Keratinocyte (primary cell): ENCODE measurements at regions not wholly inside any gene's neighbourhood (a gene's known extent, or its start where the extent isn't known, plus 50 kb on each side); places are given as distances from the start of the nearest gene placed in this dataset.
"Not testable (repeated sequence)": the region's sequence is repeated elsewhere in the genome, so short reads cannot be mapped to it uniquely, and the experiment has no call there.

Source experiments
- DNase-seq: peaks from one replicate; pipeline ENCODE4 v3.0.0-alpha.2; 2011; ENCODE audit warnings: low read depth, missing footprints, low spot score
- FAIRE-seq: peaks from 2 replicates; lab custom pipeline; 2011; peaks lifted over from hg19 to GRCh38; lab: Jason Lieb, UNC
- H2AFZ ChIP-seq: 2 replicates; pipeline ENCODE4 v1.6.0; 2012; ENCODE audit warnings: low read length, control low read depth, inconsistent platforms; ENCODE audit not compliant: control insufficient read depth
- H3K27ac ChIP-seq: 2 replicates; pipeline ENCODE4 v1.5.1; 2011; ENCODE audit warnings: low read length; ENCODE audit not compliant: control insufficient read depth, insufficient read depth
- H3K27me3 ChIP-seq: 3 replicates; pipeline ENCODE4 v1.6.0; 2011; ENCODE audit warnings: low read length; ENCODE audit not compliant: control insufficient read depth, insufficient read depth; ENCODE audit errors: extremely low read depth
- H3K36me3 ChIP-seq, 2 experiments: 2 replicates in 1 of 2; 3 replicates in 1 of 2; pipeline ENCODE4 v1.5.1; 2011; ENCODE audit warnings: low read length in 2 of 2, mild to moderate bottlenecking in 1 of 2; ENCODE audit not compliant: control insufficient read depth in 2 of 2, insufficient read depth in 2 of 2; ENCODE audit errors: extremely low read depth in 1 of 2
- H3K4me1 ChIP-seq: 3 replicates; pipeline ENCODE4 v1.5.1; 2011; ENCODE audit warnings: low read length; ENCODE audit not compliant: control insufficient read depth, insufficient read depth; ENCODE audit errors: extremely low read depth
- H3K4me2 ChIP-seq: 3 replicates; pipeline ENCODE4 v1.6.0; 2011; ENCODE audit warnings: low read depth, low read length; ENCODE audit not compliant: control insufficient read depth, insufficient read depth; ENCODE audit errors: extremely low read depth
- H3K4me3 ChIP-seq, 3 experiments: fragments of 200-600 bp in 1 of 3; sonication (generic) in 1 of 3; 2 replicates in 2 of 3; 3 replicates in 1 of 3; pipeline ENCODE4 v1.5.1; 2011 to 2016; ENCODE audit warnings: low read length in 3 of 3, mild to moderate bottlenecking in 3 of 3, control low read depth in 2 of 3, inconsistent platforms in 1 of 3, low read depth in 1 of 3, mixed read lengths in 1 of 3, mixed run types in 1 of 3, moderate library complexity in 1 of 3; ENCODE audit not compliant: control insufficient read depth in 2 of 3, insufficient read depth in 2 of 3; ENCODE audit errors: extremely low read depth in 1 of 3
- H3K79me2 ChIP-seq: 2 replicates; pipeline ENCODE4 v1.6.0; 2012; ENCODE audit warnings: low read length; ENCODE audit not compliant: control insufficient read depth, insufficient read depth
- H3K9ac ChIP-seq: 3 replicates; pipeline ENCODE4 v1.6.0; 2011; ENCODE audit warnings: low read length; ENCODE audit not compliant: control insufficient read depth, insufficient read depth; ENCODE audit errors: extremely low read depth
- H3K9me1 ChIP-seq: 3 replicates; pipeline ENCODE4 v1.6.0; 2011; ENCODE audit warnings: low read length; ENCODE audit not compliant: control insufficient read depth, insufficient read depth; ENCODE audit errors: extremely low read depth
- H3K9me3 ChIP-seq: 2 replicates; pipeline ENCODE4 v1.5.1; 2012; ENCODE audit warnings: low read depth, low read length; ENCODE audit not compliant: control insufficient read depth
- H4K20me1 ChIP-seq: 3 replicates; pipeline ENCODE4 v1.6.0; 2011; ENCODE audit warnings: low read length; ENCODE audit not compliant: control insufficient read depth, insufficient read depth; ENCODE audit errors: extremely low read depth
- CTCF ChIP-seq, 3 experiments: IDR thresholded peaks in 1 of 3; conservative IDR thresholded peaks in 1 of 3; optimal IDR thresholded peaks in 1 of 3; 2 replicates in 2 of 3; 3 replicates in 1 of 3; pipeline versions ENCODE3 to v1.5.1; 2011; ENCODE audit warnings: low read length in 3 of 3, mild to moderate bottlenecking in 3 of 3, moderate library complexity in 2 of 3, control low read depth in 1 of 3, inconsistent platforms in 1 of 3; ENCODE audit not compliant: insufficient read depth in 2 of 3; ENCODE audit errors: extremely low read depth in 1 of 3
- EZH2 ChIP-seq: IDR thresholded peaks from one replicate; pipeline ENCODE4 v1.6.1; 2012; ENCODE audit warnings: inconsistent platforms, mild to moderate bottlenecking, low read length, moderate library complexity
- dilution Hi-C: fragments of 300-500 bp; cut with MboI; formaldehyde crosslinking; loops from one replicate; pipeline ENCODE4 v1.7.0; 2020; ENCODE audit warnings: low sequenced_read_pairs; ENCODE audit not compliant: extremely low pct_ligation_motif_present

- H3K27ac ChIP-seq, result no peak overlapping the region
- H3K4me1 ChIP-seq, result no peaks in the 10 kb centered on the region
- TF ChIP-seq EZH2 (no peak), CTCF (optimal IDR thresholded peaks at IDR 0.05 in 1 of 3, IDR thresholded peaks at IDR 0.05 in 1 of 3, conservative IDR thresholded peaks at IDR 0.05 in 1 of 3; ENCODE audit: extremely low read depth in 1 of 3, insufficient read depth in 2 of 3, low read length in 3 of 3) (no peak)
- H3K9ac ChIP-seq, result no peak overlapping the region
- no peaks in the 10 kb centered on the region for H4K20me1 ChIP-seq
- H3K79me2 ChIP-seq, result no peaks in the 10 kb centered on the region
- no peak for FAIRE-seq
- DNase-seq, result no peak
- no peak overlapping the region for H3K4me2 ChIP-seq
- no peaks in the 10 kb centered on the region for H3K9me3 ChIP-seq
- no peaks in the 10 kb centered on the region for H3K36me3 ChIP-seq
- no peak overlapping the region for H2AFZ ChIP-seq
- dilution Hi-C loops, result no loop called here
- H3K9me1 ChIP-seq, result no peaks in the 10 kb centered on the region
- H3K27me3 ChIP-seq, result no peaks in the 10 kb centered on the region
- no peak overlapping the region for H3K4me3 ChIP-seq
Measured at GRCh38 chr2:113342650-113343049, 63.9 kb upstream of the PAX8 start.

GRCh38 chr2:113341870-113342253 is 63.1 kb upstream of the PAX8 start:
- H3K4me2 ChIP-seq, dilution Hi-C loops, FAIRE-seq, H3K4me1 ChIP-seq, H3K27me3 ChIP-seq, H3K36me3 ChIP-seq, H3K27ac ChIP-seq, H2AFZ ChIP-seq, DNase-seq, H4K20me1 ChIP-seq, H3K79me2 ChIP-seq, H3K4me3 ChIP-seq, H3K9me1 ChIP-seq, H3K9ac ChIP-seq, H3K9me3 ChIP-seq: not testable (repeated sequence)

- no peak for TF ChIP-seq EZH2
- TF ChIP-seq CTCF (optimal IDR thresholded peaks at IDR 0.05 in 1 of 3, IDR thresholded peaks at IDR 0.05 in 1 of 3, conservative IDR thresholded peaks at IDR 0.05 in 1 of 3; ENCODE audit: extremely low read depth in 1 of 3, insufficient read depth in 2 of 3, low read length in 3 of 3), result no peak
- no peaks in the 10 kb centered on the region for H3K9me1 ChIP-seq
- H4K20me1 ChIP-seq, result no peaks in the 10 kb centered on the region
- H3K79me2 ChIP-seq, result no peaks in the 10 kb centered on the region
- no peaks in the 10 kb centered on the region for H3K27me3 ChIP-seq
- H3K4me2 ChIP-seq, result no peak overlapping the region
- H3K9ac ChIP-seq, result no peak overlapping the region
- FAIRE-seq (no peak), DNase-seq (no peak)
- no peaks in the 10 kb centered on the region for H3K9me3 ChIP-seq
- no peaks in the 10 kb centered on the region for H3K4me1 ChIP-seq
- dilution Hi-C loops, result no loop called here
- H3K36me3 ChIP-seq, result no peaks in the 10 kb centered on the region
- no peak overlapping the region for H3K27ac ChIP-seq
- H3K4me3 ChIP-seq, result no peak overlapping the region
- no peak overlapping the region for H2AFZ ChIP-seq
Measured at GRCh38 chr2:113341191-113341869, 62.6 kb upstream of the PAX8 start.
